Prostate gland (tissue), 2 donors: ENCODE measurements at regions not wholly inside any gene's neighbourhood (a gene's known extent, or its start where the extent isn't known, plus 50 kb on each side); places are given as distances from the start of the nearest gene placed in this dataset.

Source experiments
- POLR2A ChIP-seq: fragments of 450-650 bp; IDR thresholded peaks from one replicate; pipeline ENCODE4 v1.6.1; 2016; ENCODE audit warnings: antibody characterized with exemption, mild to moderate bottlenecking
- POLR2AphosphoS5 ChIP-seq: sonication (generic); formaldehyde crosslinking; IDR thresholded peaks from one replicate; pipeline ENCODE4 v1.6.1; 2017; ENCODE audit warnings: antibody characterized with exemption
- TF ChIP-seq, protein P1 (sequence below), 4 experiments: fragments of 200-600 bp in 2 of 4; fragments of 450-650 bp in 2 of 4; sonication (generic) in 2 of 4; IDR thresholded peaks; 1 replicate in 3 of 4; 2 replicates in 1 of 4; pipeline ENCODE4 v1.5.1; 2016 to 2019; ENCODE audit warnings: antibody characterized with exemption in 4 of 4, mild to moderate bottlenecking in 2 of 4, moderate library complexity in 2 of 4

DNA sequence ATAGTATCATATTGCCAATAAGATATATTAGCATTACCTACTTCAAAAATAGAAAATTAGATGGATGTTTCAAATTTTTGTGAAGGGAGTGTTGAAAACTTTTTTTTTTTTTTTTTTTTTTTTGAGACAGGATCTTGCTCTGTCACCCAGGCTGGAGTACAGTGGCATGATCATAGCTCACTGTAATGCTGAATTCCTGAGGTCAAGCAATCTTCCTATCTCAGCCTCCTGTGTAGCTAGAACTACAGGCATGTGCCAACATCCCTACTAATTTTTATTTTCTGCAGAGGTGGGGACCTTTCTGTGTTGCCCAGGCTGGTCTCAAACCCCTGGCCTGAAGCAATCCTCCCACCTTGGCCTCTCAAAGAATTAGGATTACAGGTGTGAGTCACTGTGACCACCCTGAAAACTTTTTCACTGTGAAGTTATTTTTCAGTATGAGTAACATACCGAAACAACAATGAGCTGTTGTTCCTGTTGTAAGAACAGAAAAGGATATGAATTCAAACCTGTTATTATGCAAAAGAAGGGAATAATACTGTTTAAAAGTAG, 266.9 kb downstream of the NEBL start:
- TF ChIP-seq, protein P1, sequence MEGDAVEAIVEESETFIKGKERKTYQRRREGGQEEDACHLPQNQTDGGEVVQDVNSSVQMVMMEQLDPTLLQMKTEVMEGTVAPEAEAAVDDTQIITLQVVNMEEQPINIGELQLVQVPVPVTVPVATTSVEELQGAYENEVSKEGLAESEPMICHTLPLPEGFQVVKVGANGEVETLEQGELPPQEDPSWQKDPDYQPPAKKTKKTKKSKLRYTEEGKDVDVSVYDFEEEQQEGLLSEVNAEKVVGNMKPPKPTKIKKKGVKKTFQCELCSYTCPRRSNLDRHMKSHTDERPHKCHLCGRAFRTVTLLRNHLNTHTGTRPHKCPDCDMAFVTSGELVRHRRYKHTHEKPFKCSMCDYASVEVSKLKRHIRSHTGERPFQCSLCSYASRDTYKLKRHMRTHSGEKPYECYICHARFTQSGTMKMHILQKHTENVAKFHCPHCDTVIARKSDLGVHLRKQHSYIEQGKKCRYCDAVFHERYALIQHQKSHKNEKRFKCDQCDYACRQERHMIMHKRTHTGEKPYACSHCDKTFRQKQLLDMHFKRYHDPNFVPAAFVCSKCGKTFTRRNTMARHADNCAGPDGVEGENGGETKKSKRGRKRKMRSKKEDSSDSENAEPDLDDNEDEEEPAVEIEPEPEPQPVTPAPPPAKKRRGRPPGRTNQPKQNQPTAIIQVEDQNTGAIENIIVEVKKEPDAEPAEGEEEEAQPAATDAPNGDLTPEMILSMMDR (IDR thresholded peaks at IDR 0.05): no peak
- TF ChIP-seq POLR2A (no peak), POLR2AphosphoS5 (no peak)
